ENCODE measurements at regions not wholly inside any gene's neighbourhood (a gene's known extent, or its start where the extent isn't known, plus 50 kb on each side); places are given as distances from the start of the nearest gene placed in this dataset.

DNA sequence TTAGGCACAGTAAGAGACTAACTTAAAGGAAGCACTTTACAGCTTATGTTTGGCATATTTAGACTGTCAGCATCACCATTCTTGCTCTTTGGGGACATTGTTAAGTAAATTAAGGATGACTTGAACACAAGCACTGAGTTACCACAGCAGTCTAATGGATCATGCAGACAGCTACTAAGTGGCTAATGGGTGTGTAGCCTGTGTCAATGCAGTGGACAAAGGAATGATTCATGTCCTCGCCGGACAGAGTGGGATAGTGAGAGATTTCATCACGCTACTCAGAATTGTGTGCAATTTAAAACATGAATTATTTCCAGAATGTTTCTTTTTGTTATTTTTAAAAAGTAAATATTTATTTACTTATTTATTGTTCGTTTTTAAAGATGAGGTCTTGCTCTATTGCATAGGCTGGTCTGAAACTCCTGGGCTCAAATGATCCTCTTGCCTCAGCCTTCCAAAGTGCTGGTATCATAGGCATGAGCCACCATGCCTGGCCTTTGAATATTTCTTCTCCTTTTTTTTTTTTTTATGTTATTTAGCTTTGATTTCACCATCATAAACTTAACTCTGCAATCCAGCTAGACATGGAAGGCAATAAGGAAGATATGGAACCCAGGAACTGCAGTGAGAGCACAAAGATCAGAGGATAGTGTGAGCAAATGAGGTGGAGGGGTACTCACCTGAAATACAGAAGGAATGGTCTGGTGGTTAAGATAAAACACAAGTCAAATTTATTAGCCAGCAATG, 53.0 kb upstream of the KLF4 start:
- no peak for DNase-seq (ENCODE audit: low read depth in 2 of 2)

DNA sequence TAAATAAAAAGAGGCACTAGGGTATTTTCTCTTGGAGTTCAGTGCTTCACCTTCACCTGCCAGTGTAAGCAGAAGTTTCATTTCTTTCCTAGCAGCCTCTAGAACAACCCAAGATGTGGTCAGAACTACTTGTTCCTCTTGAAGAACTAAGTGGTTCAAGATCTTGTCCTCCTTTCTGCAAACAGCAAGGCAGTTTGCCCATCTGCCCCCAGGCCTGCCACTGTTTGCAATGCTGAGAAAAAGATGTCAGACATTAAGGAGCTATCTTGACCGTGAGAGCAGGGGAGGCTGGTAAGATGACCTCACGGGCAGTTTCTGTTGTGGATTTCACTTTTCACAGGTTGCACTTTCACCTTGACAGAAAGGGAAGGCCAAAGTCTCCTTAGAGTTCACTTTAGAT, 52.0 kb upstream of the KLF4 start:
- DNase-seq (ENCODE audit: low read depth in 2 of 2): no peak

DNA sequence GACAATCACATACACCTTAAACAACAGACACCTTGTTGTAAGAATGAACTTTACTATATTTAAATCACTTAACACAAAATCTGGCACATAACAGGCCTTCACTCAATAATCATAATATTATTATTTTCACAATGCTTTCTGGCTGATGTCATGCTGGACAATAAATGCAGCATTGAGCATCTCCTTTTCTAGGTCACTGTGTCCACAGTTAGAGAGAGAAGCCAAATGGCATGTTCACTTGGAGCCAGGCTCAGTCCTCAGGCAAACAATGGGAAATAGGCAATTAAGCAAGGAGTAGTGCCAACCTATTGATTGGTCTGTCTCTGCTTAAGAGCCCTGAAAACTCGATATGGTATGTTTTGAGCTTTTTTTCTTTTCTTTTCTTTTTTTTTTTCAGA, 50.6 kb upstream of the KLF4 start:
- no peak for DNase-seq (ENCODE audit: low read depth in 2 of 2)

DNA sequence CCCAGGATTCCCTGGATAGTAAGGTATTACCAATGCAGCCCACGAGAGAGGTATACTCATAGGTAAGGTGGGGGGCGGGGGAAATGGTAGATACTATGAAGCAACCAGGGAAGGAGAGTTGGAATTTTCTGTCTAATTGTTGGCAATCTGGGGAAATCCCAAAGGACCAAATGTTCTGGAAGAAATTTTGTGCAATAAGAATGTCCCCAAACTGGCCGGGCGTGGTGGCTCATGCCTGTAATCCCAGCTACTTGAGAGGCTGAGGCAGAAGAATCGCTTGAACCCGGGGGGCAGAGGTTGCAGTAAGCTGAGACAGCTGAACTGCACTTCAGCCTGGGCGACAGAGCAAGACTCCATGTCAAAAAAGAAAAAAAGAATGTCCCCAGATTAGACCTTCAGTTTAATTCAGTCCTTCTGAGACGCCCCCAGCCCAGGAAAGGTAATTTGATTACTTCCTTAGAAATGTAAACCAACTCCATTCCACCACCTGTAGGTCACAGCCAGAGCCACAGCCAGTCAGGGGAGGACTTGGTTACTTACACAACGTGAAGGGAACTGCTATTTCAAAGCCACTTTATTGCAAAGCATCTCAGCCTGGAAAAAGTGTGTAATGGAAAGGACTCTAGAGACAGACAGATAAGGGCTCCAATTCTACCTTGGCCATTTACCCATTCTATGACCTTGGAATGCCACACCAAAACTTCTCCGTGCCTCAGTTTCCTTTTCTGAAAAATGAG, 50.0 kb upstream of the KLF4 start:
- DNase-seq (ENCODE audit: low read depth in 2 of 2): no peak
